ENCODE measurements at regions not wholly inside any gene's neighbourhood (a gene's known extent, or its start where the extent isn't known, plus 50 kb on each side); places are given as distances from the start of the nearest gene placed in this dataset.
A peak's percentile ranks its signal among the peaks of the same experiment; 100 is the strongest.

DNA sequence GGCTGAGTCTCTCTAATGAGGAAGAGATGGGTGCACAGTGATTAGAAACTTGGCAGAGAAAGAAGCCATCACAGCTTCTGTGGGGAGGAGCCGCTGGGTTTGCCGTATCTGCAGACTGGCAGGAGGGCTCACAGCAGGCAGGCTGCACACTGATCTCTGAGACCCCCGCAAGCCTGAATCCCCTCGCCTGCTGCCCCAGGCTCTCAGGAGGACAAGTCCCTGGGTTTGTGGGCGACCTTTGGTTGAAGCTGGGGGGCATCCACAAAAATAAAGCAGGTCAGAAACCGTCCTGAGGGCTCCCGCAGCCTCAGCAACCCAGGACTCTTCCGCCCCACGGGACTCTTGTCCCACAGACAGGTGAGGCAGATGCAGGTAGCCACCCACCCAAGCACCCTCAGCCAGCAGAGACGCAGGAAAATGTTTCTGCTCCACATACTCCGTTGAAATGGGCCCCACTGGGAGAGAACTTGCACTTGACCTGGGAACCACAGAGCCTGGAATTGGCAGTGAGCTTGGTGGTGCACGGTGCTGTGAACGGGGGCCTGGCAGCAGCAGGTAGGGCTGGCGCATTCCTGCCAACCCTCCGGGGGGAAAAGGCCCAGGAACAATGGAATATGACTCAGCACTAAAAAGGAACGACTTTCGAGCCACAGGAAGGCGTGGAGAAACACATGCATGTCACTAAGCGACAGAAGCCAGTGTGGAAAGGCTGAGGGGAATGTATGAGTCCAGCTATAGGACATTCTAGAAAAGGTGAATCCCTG, 89.9 kb downstream of the YTHDF1 start:
- Histone ChIP-seq H3K36me3 (ENCODE audit: control insufficient read depth, insufficient read depth, low read length) (no peaks in the 10 kb centered on the region), H2AFZ (ENCODE audit: low read depth, low read length) (no peak overlapping the region), H3K9me3 (replicated peaks; ENCODE audit: control insufficient read depth, insufficient read depth, low read depth, low read length) (no peaks in the 10 kb centered on the region), H3K9me1 (ENCODE audit: control insufficient read depth, insufficient read depth, low read length) (no peaks in the 10 kb centered on the region), H3K4me2 (ENCODE audit: insufficient read depth, low read length) (no peak overlapping the region), H3K4me1 (replicated peaks in 1 of 2; ENCODE audit: control insufficient read depth in 2 of 2, insufficient read depth in 2 of 2, low read length in 2 of 2) (peaks cover 0 to 2% of the 10 kb centered on the region in 2 experiments; a peak in 2 of 5 replicates), H3K4me3 (no peak overlapping the region), H3K27me3 (ENCODE audit: control insufficient read depth in 2 of 2, insufficient read depth in 2 of 2, low read length in 2 of 2) (peaks cover 37 to 92% of the 10 kb centered on the region in 2 experiments), H3K79me2 (ENCODE audit: control insufficient read depth, insufficient read depth, low read length) (no peaks in the 10 kb centered on the region), H3K27ac (ENCODE audit: extremely low read depth, low read depth, low read length) (no peak overlapping the region), H3K9ac (ENCODE audit: insufficient read depth in 1 of 2, low read depth in 2 of 2, low read length in 2 of 2) (no peak overlapping the region), H4K20me1 (replicated peaks; ENCODE audit: control insufficient read depth, insufficient read depth, low read length) (no peaks in the 10 kb centered on the region; the same call in 1 of the 2 replicates)
- in situ Hi-C loops (cut with MboI) (no loop called here), intact Hi-C loops (cut with micrococcal nuclease) (no loop called here)
- ChIA-PET POLR2A (interaction anchor here (1.5 kb wide), 1 partner anchor 12 kb away, joined by 4 read pairs; no protein-coding TSS in a partner anchor), CTCF (ENCODE audit: low intra/inter-chr PET ratio) (no interaction called here)
- ATAC-seq (no peak), FAIRE-seq (no peak), DNase-seq (ENCODE audit: extremely low read depth in 1 of 4, low spot score in 3 of 4) (no peak)
- WGBS (ENCODE audit: insufficient coverage, low coverage, missing lambda C conversion rate) = under 1% methylated on average over 19 of the region's 19 CpGs
- no TSS peak for BruUV-seq (replicated peaks)
- TF ChIP-seq KDM2B (CRISPR knock-in tag; IDR thresholded peaks at IDR 0.05) = no peak
- no peak for TF ChIP-seq HDAC1 (IDR thresholded peaks at IDR 0.05)
- no peak for TF ChIP-seq KAT7 (CRISPR knock-in tag; IDR thresholded peaks at IDR 0.05; ENCODE audit: borderline replicate concordance)
- no peak for TF ChIP-seq BRD9 (IDR thresholded peaks at IDR 0.05; ENCODE audit: low read depth, partially characterized antibody)
- TF ChIP-seq NFE2 (IDR thresholded peaks at IDR 0.05; ENCODE audit: low read depth) = peak; percentile 28; the same call in 1 of the 2 replicates
- no peak for TF ChIP-seq SRSF1 (IDR thresholded peaks at IDR 0.05; ENCODE audit: low read depth, low read length)
- TF ChIP-seq ZNF316 (IDR thresholded peaks at IDR 0.05) = peak; percentile 44
- no peak for TF ChIP-seq SMARCC2 (IDR thresholded peaks at IDR 0.05; ENCODE audit: low read depth)
- TF ChIP-seq NUFIP1 (IDR thresholded peaks at IDR 0.05; ENCODE audit: partially characterized antibody) = no peak
- no peak for TF ChIP-seq ZNF511 (CRISPR knock-in tag; IDR thresholded peaks at IDR 0.05)
- TF ChIP-seq, protein P1, sequence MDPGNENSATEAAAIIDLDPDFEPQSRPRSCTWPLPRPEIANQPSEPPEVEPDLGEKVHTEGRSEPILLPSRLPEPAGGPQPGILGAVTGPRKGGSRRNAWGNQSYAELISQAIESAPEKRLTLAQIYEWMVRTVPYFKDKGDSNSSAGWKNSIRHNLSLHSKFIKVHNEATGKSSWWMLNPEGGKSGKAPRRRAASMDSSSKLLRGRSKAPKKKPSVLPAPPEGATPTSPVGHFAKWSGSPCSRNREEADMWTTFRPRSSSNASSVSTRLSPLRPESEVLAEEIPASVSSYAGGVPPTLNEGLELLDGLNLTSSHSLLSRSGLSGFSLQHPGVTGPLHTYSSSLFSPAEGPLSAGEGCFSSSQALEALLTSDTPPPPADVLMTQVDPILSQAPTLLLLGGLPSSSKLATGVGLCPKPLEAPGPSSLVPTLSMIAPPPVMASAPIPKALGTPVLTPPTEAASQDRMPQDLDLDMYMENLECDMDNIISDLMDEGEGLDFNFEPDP (CRISPR knock-in tag; IDR thresholded peaks at IDR 0.05) = no peak
- no peak for TF ChIP-seq MNT (conservative IDR thresholded peaks at IDR 0.05)
- TF ChIP-seq, protein P2, sequence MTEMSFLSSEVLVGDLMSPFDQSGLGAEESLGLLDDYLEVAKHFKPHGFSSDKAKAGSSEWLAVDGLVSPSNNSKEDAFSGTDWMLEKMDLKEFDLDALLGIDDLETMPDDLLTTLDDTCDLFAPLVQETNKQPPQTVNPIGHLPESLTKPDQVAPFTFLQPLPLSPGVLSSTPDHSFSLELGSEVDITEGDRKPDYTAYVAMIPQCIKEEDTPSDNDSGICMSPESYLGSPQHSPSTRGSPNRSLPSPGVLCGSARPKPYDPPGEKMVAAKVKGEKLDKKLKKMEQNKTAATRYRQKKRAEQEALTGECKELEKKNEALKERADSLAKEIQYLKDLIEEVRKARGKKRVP (CRISPR knock-in tag; IDR thresholded peaks at IDR 0.05) = no peak
- TF ChIP-seq ZBED1 (IDR thresholded peaks at IDR 0.05) = no peak
- no peak for TF ChIP-seq RBM15 (IDR thresholded peaks at IDR 0.05; ENCODE audit: insufficient read depth, low read length)

Data from K562 (cell line).